Esophagus muscularis mucosa (tissue), 4 donors: ENCODE measurements at regions not wholly inside any gene's neighbourhood (a gene's known extent, or its start where the extent isn't known, plus 50 kb on each side); places are given as distances from the start of the nearest gene placed in this dataset.

Source experiments
- DNase-seq: peaks from one replicate; pipeline ENCODE4 v3.0.0-alpha.2; 2017; ENCODE audit errors: extremely low spot score
- H3K27ac ChIP-seq, 4 donors: fragments of 200-600 bp; sonication (generic); replicated peaks in 1 of 4; 1 replicate in 3 of 4; 2 replicates in 1 of 4; pipeline ENCODE4 v1.5.1; 2016 to 2019; ENCODE audit warnings: mild to moderate bottlenecking in 1 of 4
- H3K27me3 ChIP-seq, 4 donors: fragments of 200-600 bp; sonication (generic); one replicate each; pipeline versions ENCODE4 v1.5.1 to v1.6.0; 2016 to 2019
- H3K36me3 ChIP-seq, 4 donors: fragments of 200-600 bp; sonication (generic); one replicate each; pipeline ENCODE4 v1.5.1; 2016 to 2019
- H3K4me1 ChIP-seq, 4 donors: fragments of 200-600 bp; sonication (generic); one replicate each; pipeline ENCODE4 v1.5.1; 2016 to 2019
- H3K4me3 ChIP-seq, 4 donors: fragments of 200-600 bp; sonication (generic); 1 replicate in 2 of 4; 2 replicates in 2 of 4; pipeline ENCODE4 v1.5.1; 2016 to 2019; ENCODE audit warnings: mild to moderate bottlenecking in 4 of 4, moderate library complexity in 1 of 4
- H3K9me3 ChIP-seq, 4 donors: fragments of 200-600 bp; sonication (generic); 1 replicate in 3 of 4; 2 replicates in 1 of 4; pipeline ENCODE4 v1.5.1; 2016 to 2019
- CTCF ChIP-seq, 3 experiments: fragments of 200-600 bp in 2 of 3; fragments of 450-650 bp in 1 of 3; sonication (generic) in 2 of 3; IDR thresholded peaks; one replicate each; pipeline ENCODE4 v1.5.1; 2017 to 2019; ENCODE audit warnings: antibody characterized with exemption in 3 of 3, mild to moderate bottlenecking in 2 of 3, moderate library complexity in 1 of 3
- EP300 ChIP-seq: sonication (generic); formaldehyde crosslinking; IDR thresholded peaks from one replicate; pipeline ENCODE4 v1.6.1; 2017; ENCODE audit warnings: antibody characterized with exemption
- POLR2A ChIP-seq: fragments of 450-650 bp; IDR thresholded peaks from one replicate; pipeline ENCODE4 v1.6.1; 2017; ENCODE audit warnings: antibody characterized with exemption, moderate library complexity, mild to moderate bottlenecking, low read depth
- POLR2AphosphoS5 ChIP-seq, 2 donors: sonication (generic); formaldehyde crosslinking; IDR thresholded peaks; one replicate each; pipeline ENCODE4 v1.6.1; 2017; ENCODE audit warnings: antibody characterized with exemption in 2 of 2
- WGBS: methylation state at CpG from one replicate; pipeline ENCODE4 v1.1.5; 2018; 5-methylcytosine and 5-hydroxymethylcytosine counted together
- intact Hi-C: fragments of 100-400 bp; cut with DNase I; formaldehyde crosslinking; loops from one replicate; pipeline ENCODE4 v1.15.1; 2023

DNA sequence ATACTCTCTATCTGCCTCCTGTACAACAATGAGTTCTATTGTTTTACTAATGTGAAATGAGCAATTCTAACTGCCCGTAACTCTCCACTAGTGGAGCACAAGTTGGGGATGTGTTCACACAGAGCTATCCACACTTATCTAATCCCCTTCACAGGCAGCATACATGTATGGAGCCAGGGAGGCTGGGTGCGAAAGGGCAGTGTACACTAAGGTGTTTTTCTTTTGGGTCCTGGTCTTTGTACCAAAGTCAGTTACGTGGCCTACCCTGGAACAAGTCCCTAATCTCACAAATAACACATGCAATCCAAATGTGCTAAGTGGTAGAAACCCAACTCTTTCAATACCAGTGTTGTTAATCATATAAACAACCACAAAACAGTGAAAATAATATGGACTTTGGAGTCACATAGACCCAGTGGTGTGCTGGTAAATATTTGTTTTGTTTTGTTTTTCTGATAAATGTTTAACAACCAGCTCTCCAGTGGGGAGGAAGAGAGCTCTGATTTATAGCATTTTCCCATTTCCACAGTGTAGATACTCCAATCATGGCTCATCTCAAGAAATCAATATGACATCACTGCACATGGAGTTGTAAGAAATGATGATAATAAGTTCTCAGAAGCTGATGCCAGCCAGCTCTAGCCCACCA lies 319.9 kb upstream of the DUSP10 start:
- H3K9me3 ChIP-seq: peaks cover 0 to 10% (median 4%) of the 10 kb centered on the region in 4 donors
- H3K27me3 ChIP-seq: no peaks in the 10 kb centered on the region
- intact Hi-C loops: no loop called here
- no peak for TF ChIP-seq POLR2A
- TF ChIP-seq EP300: no peak
- no peak for TF ChIP-seq CTCF (IDR thresholded peaks at IDR 0.05)
- TF ChIP-seq POLR2AphosphoS5 (IDR thresholded peaks at IDR 0.05): no peak
- H3K4me3 ChIP-seq: no peak overlapping the region
- H3K27ac ChIP-seq: no peak overlapping the region
- 80% methylated on average over 3 of the region's 3 CpGs for WGBS
- H3K4me1 ChIP-seq: no peaks in the 10 kb centered on the region
- H3K36me3 ChIP-seq: no peaks in the 10 kb centered on the region
- DNase-seq: peak; percentile 62

DNA sequence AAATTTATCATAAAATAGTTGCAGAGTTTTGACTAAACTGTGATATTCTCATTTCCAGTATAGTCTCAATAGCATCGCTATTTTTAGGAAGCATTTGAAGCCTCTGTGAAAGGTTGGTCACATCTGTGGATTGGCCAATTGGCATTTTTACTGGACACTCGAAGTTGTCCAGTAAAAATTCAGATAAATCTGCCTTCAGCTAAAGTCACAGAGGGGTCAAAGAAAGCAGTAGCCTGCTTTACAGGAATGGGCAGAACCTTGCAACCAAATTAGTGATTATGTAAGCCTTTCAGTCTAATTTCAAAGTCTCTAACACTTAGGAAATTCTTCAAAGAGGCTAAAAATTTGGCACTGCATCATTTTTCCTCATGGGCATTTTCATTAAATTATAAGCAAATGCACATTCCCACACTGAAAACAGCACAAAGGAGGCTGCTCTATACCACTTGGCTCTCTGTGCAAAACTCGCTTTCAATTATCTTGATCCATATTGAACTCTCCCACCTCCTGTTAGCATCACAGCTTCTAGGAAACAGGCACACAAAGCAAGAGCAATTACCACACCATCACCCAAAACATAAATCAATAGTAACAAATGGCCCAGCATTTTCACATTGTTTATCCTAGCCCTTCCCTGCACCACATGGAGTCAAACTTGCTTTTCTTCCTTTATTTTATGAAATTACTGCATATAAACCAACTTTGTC lies 318.5 kb upstream of the DUSP10 start:
- Histone ChIP-seq H3K9me3 (peaks cover 0 to 10% (median 4%) of the 10 kb centered on the region in 4 donors), H3K4me1 (no peaks in the 10 kb centered on the region), H3K4me3 (no peak overlapping the region), H3K27me3 (no peaks in the 10 kb centered on the region), H3K36me3 (no peaks in the 10 kb centered on the region), H3K27ac (no peak overlapping the region)
- WGBS: 82% methylated on average over 3 of the region's 3 CpGs
- TF ChIP-seq CTCF (IDR thresholded peaks at IDR 0.05): no peak
- no peak for TF ChIP-seq POLR2AphosphoS5 (IDR thresholded peaks at IDR 0.05)
- TF ChIP-seq POLR2A: no peak
- no peak for TF ChIP-seq EP300
- peak; percentile 68 for DNase-seq
- intact Hi-C loops: no loop called here

DNA sequence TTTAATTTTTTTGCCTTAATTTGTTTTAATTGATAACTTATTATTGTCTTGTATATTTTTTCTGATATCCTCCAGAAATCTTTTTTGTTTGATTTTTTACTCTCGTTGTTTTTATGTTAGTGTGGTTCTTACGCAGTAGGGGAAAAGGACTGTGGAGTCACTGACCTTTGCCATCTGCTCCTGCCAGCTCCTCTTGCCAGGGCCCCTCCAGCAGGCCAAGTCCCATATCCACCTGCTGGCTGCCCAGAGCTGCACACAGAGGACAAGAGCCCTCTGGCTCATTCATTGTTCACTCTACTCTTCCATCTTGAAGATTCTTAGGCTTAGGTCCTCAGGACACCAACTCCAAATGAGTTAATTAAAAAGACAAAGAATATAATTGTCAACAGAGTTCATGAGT lies 316.4 kb upstream of the DUSP10 start:
- no peaks in the 10 kb centered on the region for H3K4me1 ChIP-seq
- no peaks in the 10 kb centered on the region for H3K36me3 ChIP-seq
- no peak for TF ChIP-seq POLR2AphosphoS5 (IDR thresholded peaks at IDR 0.05)
- no peak for TF ChIP-seq EP300
- TF ChIP-seq POLR2A: no peak
- TF ChIP-seq CTCF (IDR thresholded peaks at IDR 0.05): no peak
- H3K27me3 ChIP-seq: no peaks in the 10 kb centered on the region
- no peak for DNase-seq
- H3K27ac ChIP-seq: no peak overlapping the region
- no peak overlapping the region for H3K4me3 ChIP-seq
- no peaks in the 10 kb centered on the region for H3K9me3 ChIP-seq
- WGBS: 91% methylated on average over 2 of the region's 2 CpGs
- intact Hi-C loops: no loop called here

- TF ChIP-seq POLR2A: no peak
- no peak for TF ChIP-seq CTCF (IDR thresholded peaks at IDR 0.05)
- TF ChIP-seq EP300: no peak
- no peak for TF ChIP-seq POLR2AphosphoS5 (IDR thresholded peaks at IDR 0.05)
- H3K4me1 ChIP-seq: no peaks in the 10 kb centered on the region
- WGBS: 97% methylated on average over 3 of the region's 3 CpGs
- no peak overlapping the region for H3K4me3 ChIP-seq
- no peak overlapping the region for H3K27ac ChIP-seq
- H3K9me3 ChIP-seq: no peaks in the 10 kb centered on the region
- intact Hi-C loops: no loop called here
- no peaks in the 10 kb centered on the region for H3K27me3 ChIP-seq
- H3K36me3 ChIP-seq: no peaks in the 10 kb centered on the region
- DNase-seq: no peak
These were observed 315.3 kb upstream of the DUSP10 start for GRCh38 chr1:222057162-222057561.

GRCh38 chr1:222054416-222054815 lies 312.5 kb upstream of the DUSP10 start:
- intact Hi-C loops: no loop called here
- H3K4me3 ChIP-seq: no peak overlapping the region
- TF ChIP-seq POLR2A (no peak), EP300 (no peak), POLR2AphosphoS5 (IDR thresholded peaks at IDR 0.05) (no peak), CTCF (IDR thresholded peaks at IDR 0.05) (no peak)
- DNase-seq: no peak
- H3K36me3 ChIP-seq: no peaks in the 10 kb centered on the region
- no peaks in the 10 kb centered on the region for H3K27me3 ChIP-seq
- H3K27ac ChIP-seq: no peak overlapping the region
- no peaks in the 10 kb centered on the region for H3K9me3 ChIP-seq
- 100% methylated on average over 2 of the region's 6 CpGs for WGBS
- H3K4me1 ChIP-seq: no peaks in the 10 kb centered on the region
